ENCODE measurements at regions not wholly inside any gene's neighbourhood (a gene's known extent, or its start where the extent isn't known, plus 50 kb on each side); places are given as distances from the start of the nearest gene placed in this dataset.

DNA sequence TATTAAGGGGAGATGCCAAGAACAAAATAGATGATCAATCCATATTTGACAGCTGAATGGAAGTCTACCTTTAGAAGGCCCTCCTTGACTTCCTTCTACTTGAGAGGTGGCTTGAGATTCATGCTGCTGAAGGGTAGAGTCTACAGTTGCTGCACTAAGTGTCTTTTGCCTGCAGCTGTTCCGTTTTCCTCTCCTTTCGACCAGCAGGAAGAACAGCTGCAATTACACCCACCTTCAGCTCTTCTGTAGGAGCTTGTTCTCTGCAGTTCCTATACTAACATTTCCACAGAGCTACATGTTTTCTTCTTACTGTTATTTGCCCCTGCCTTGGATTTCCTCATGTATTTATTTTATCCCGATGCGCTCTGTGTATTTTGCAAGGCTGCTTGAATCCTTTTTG is 79.1 kb downstream of the ARRDC4 start:
- no peak for ATAC-seq
- TF ChIP-seq, protein P1, sequence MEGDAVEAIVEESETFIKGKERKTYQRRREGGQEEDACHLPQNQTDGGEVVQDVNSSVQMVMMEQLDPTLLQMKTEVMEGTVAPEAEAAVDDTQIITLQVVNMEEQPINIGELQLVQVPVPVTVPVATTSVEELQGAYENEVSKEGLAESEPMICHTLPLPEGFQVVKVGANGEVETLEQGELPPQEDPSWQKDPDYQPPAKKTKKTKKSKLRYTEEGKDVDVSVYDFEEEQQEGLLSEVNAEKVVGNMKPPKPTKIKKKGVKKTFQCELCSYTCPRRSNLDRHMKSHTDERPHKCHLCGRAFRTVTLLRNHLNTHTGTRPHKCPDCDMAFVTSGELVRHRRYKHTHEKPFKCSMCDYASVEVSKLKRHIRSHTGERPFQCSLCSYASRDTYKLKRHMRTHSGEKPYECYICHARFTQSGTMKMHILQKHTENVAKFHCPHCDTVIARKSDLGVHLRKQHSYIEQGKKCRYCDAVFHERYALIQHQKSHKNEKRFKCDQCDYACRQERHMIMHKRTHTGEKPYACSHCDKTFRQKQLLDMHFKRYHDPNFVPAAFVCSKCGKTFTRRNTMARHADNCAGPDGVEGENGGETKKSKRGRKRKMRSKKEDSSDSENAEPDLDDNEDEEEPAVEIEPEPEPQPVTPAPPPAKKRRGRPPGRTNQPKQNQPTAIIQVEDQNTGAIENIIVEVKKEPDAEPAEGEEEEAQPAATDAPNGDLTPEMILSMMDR (IDR thresholded peaks at IDR 0.05): no peak
- intact Hi-C loops (cut with DNase I): no loop called here

DNA sequence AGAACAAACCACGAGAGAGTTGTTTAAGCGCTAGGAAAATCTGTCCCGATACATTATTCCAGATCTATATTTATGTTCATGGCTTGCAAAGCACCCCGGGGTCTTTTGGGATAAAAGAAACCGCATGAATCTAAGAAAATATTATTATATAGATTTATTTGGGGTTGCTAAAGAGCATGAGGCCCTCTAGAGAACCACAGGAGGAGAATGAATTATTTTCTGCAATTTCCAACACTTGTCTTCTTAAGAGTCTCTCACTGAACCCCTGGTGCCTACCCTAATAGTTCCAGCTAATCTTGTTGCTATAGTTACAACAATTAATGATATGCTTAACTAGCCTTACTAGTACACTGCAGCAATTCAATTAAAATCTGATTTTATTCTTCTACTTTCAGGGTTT is 79.6 kb downstream of the ARRDC4 start:
- DNase-seq (no peak), ATAC-seq (no peak)
- Histone ChIP-seq H3K4me3 (no peak overlapping the region), H3K9me3 (no peaks in the 10 kb centered on the region), H3K27me3 (no peaks in the 10 kb centered on the region), H3K4me1 (no peaks in the 10 kb centered on the region), H3K27ac (no peak overlapping the region), H3K36me3 (no peaks in the 10 kb centered on the region)
- 84 to 85% methylated on average over 5 of the region's 5 CpGs for WGBS, 2 donors
- intact Hi-C loops (cut with DNase I): no loop called here
- TF ChIP-seq, protein P1 (IDR thresholded peaks at IDR 0.05): no peak

More for the DNA sequence above, 79.1 kb downstream of the ARRDC4 start:
- 83 to 91% methylated on average over 4 of the region's 4 CpGs for WGBS, 2 donors
- Histone ChIP-seq H3K4me3 (no peak overlapping the region), H3K36me3 (no peaks in the 10 kb centered on the region), H3K27me3 (no peaks in the 10 kb centered on the region), H3K9me3 (no peaks in the 10 kb centered on the region), H3K4me1 (no peaks in the 10 kb centered on the region), H3K27ac (no peak overlapping the region)
- DNase-seq: no peak

DNA sequence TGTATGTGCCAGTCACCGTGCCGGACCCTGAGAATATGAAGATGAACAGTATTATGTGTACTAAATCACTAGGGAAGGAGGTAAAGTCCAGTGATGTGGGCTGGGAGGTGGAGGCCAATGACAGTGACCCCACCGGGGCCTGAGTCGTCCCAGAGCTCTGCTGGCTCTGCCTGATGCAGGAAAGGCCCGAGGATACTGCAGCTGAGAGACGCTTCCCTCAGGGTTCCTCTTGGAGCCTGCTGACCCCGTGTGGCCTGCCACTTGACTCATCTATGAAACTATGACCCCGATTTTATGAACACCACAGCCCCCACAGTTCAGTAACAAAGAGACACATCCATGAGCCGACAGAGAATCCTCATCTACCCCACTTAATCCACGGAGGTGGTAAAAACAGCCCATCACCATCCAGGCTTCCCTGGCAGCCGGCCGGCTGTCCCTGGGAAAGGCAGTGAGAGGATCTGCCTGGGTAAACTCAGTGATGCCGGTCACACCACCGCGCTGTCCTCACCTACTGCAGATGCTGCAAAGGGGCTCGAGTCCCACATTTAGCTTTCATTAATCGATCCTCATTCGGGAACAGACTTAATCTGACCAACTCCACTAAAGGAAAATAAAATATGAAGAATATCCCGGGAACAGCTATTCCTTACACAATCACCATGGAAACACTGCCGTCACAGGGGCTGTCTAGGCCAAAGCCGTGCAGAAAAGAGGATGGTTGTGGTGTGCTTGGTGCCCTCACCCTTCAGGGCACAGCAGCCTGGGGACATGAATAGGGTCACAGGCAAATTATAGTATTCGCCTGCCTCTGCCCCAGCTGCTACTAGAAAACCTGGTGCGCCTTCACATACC is 82.9 kb downstream of the ARRDC4 start:
- Histone ChIP-seq H3K9me3 (no peaks in the 10 kb centered on the region), H3K27me3 (no peaks in the 10 kb centered on the region), H3K4me3 (no peak overlapping the region), H3K4me1 (no peaks in the 10 kb centered on the region), H3K27ac (no peak overlapping the region), H3K36me3 (no peaks in the 10 kb centered on the region)
- 76 to 79% methylated on average over 23 of the region's 23 CpGs for WGBS, 2 donors
- no peak for DNase-seq
- intact Hi-C loops (cut with DNase I): no loop called here
- ATAC-seq: no peak
- TF ChIP-seq, protein P1 (IDR thresholded peaks at IDR 0.05): no peak

DNA sequence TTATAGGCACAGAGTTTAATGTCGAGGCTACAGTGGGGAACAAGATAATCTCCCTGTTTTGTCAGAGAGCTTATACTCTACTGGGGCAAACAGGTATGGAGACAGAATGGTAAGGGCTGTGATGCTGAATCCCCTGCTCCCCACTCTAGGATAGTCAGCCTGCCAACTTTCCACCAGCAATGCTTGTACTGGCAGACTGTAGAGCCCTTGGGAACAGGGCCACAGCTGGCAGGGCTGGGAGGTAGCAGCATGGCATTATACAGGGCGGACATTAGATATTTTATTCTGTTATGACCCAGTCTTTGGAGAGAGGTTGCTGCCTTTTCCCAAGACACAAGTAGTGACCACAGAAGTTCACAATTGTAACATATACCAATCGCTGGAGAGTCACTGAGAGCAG is 91.2 kb downstream of the ARRDC4 start:
- ATAC-seq: no peak
- intact Hi-C loops (cut with DNase I): no loop called here
- Histone ChIP-seq H3K9me3 (peaks cover 0 to 19% (median 3%) of the 10 kb centered on the region in 11 donors), H3K36me3 (no peaks in the 10 kb centered on the region), H3K27ac (no peak overlapping the region), H3K27me3 (no peaks in the 10 kb centered on the region), H3K4me1 (no peaks in the 10 kb centered on the region), H3K4me3 (no peak overlapping the region)
- TF ChIP-seq, protein P1 (IDR thresholded peaks at IDR 0.05): no peak
- DNase-seq: no peak
- WGBS, 2 donors: 67 to 74% methylated on average over 3 of the region's 3 CpGs

Data from heart right ventricle (tissue), 16 donors.